ENCODE measurements at regions not wholly inside any gene's neighbourhood (a gene's known extent, or its start where the extent isn't known, plus 50 kb on each side); places are given as distances from the start of the nearest gene placed in this dataset.

GRCh38 chrX:16511796-16512776, 137.9 kb upstream of the S100G start:
- DNase-seq: no peak

- no peak for DNase-seq
Measured at GRCh38 chrX:16516232-16516876, 133.6 kb upstream of the S100G start.

GRCh38 chrX:16517039-16517605, 132.8 kb upstream of the S100G start:
- no peak for DNase-seq

GRCh38 chrX:16518131-16518530, 131.8 kb upstream of the S100G start:
- no peak for DNase-seq

- DNase-seq: no peak
Measured at GRCh38 chrX:16524316-16524715, 125.6 kb upstream of the S100G start.

GRCh38 chrX:16526003-16526402, 124.0 kb upstream of the S100G start:
- no peak for DNase-seq

GRCh38 chrX:16528620-16529019, 121.3 kb upstream of the S100G start:
- no peak for DNase-seq
